CD14-positive monocyte (primary cell): ENCODE measurements at regions not wholly inside any gene's neighbourhood (a gene's known extent, or its start where the extent isn't known, plus 50 kb on each side); places are given as distances from the start of the nearest gene placed in this dataset.
"Not testable (repeated sequence)": the region's sequence is repeated elsewhere in the genome, so short reads cannot be mapped to it uniquely, and the experiment has no call there.

Source experiments
- DNase-seq, 3 donors: peaks; one replicate each; pipeline ENCODE4 v3.0.0-alpha.2; 2011 to 2022
- H2AFZ ChIP-seq: 2 replicates; pipeline ENCODE4 v1.6.0; 2012; ENCODE audit warnings: mild to moderate bottlenecking, low read depth, low read length, inconsistent platforms; ENCODE audit not compliant: insufficient read depth, poor library complexity, severe bottlenecking
- H3K27ac ChIP-seq, 2 donors: 1 replicate in 1 of 2; 2 replicates in 1 of 2; pipeline ENCODE4 v1.5.1; 2012 to 2013; ENCODE audit warnings: low read length in 2 of 2, control low read depth in 1 of 2, inconsistent platforms in 1 of 2, low read depth in 1 of 2, mild to moderate bottlenecking in 1 of 2
- H3K27me3 ChIP-seq, 2 donors: one replicate each; pipeline versions ENCODE4 v1.6.0 to v1.6.1; 2011 to 2013; ENCODE audit warnings: low read length in 2 of 2; ENCODE audit not compliant: control insufficient read depth in 2 of 2, insufficient read depth in 2 of 2
- H3K36me3 ChIP-seq, 2 donors: replicated peaks in 1 of 2; 1 replicate in 1 of 2; 2 replicates in 1 of 2; pipeline versions ENCODE4 v1.5.1 to v1.6.1; 2012 to 2013; ENCODE audit warnings: low read length in 2 of 2, control low read depth in 1 of 2, inconsistent platforms in 1 of 2, mild to moderate bottlenecking in 1 of 2; ENCODE audit not compliant: insufficient read depth in 2 of 2, control insufficient read depth in 1 of 2
- H3K4me1 ChIP-seq, 2 donors: 1 replicate in 1 of 2; 2 replicates in 1 of 2; pipeline versions ENCODE4 v1.5.1 to v1.6.1; 2012 to 2013; ENCODE audit warnings: low read length in 2 of 2, control low read depth in 1 of 2, inconsistent platforms in 1 of 2, mild to moderate bottlenecking in 1 of 2, moderate library complexity in 1 of 2; ENCODE audit not compliant: insufficient read depth in 2 of 2, control insufficient read depth in 1 of 2
- H3K4me2 ChIP-seq: replicated peaks from 2 replicates; pipeline ENCODE3; 2012; ENCODE audit warnings: low read length, moderate library complexity, mild to moderate bottlenecking; ENCODE audit not compliant: poor library complexity, severe bottlenecking; ENCODE audit errors: extremely low read depth
- H3K4me3 ChIP-seq, 3 experiments: fragments of 200-600 bp in 1 of 3; sonication (generic) in 1 of 3; replicated peaks in 1 of 3; 1 replicate in 2 of 3; 2 replicates in 1 of 3; pipeline ENCODE4 v1.5.1; 2011 to 2013; ENCODE audit warnings: low read length in 3 of 3, mild to moderate bottlenecking in 3 of 3, control low read depth in 2 of 3, low read depth in 2 of 3, inconsistent platforms in 1 of 3, moderate library complexity in 1 of 3
- H3K79me2 ChIP-seq: 2 replicates; pipeline ENCODE4 v1.6.0; 2012; ENCODE audit warnings: mild to moderate bottlenecking, control low read depth, inconsistent platforms, low read length, moderate library complexity; ENCODE audit not compliant: insufficient read depth
- H3K9ac ChIP-seq: 2 replicates; pipeline ENCODE4 v1.6.0; 2017; ENCODE audit warnings: low read length, mild to moderate bottlenecking; ENCODE audit not compliant: insufficient read depth, poor library complexity, severe bottlenecking
- H3K9me3 ChIP-seq, 2 donors: replicated peaks in 1 of 2; 1 replicate in 1 of 2; 2 replicates in 1 of 2; pipeline versions ENCODE4 v1.5.1 to v1.6.1; 2012 to 2013; ENCODE audit warnings: low read length in 2 of 2, control low read depth in 1 of 2; ENCODE audit not compliant: control insufficient read depth in 1 of 2, insufficient read depth in 1 of 2
- H4K20me1 ChIP-seq: 2 replicates; pipeline ENCODE4 v1.6.0; 2012; ENCODE audit warnings: mild to moderate bottlenecking, low read length, control low read depth, moderate library complexity; ENCODE audit not compliant: insufficient read depth
- H3K27ac Mint-ChIP-seq, 7 donors: one replicate each; pipeline ENCODE4 v1.8.0; 2020; ENCODE audit warnings: mild to moderate bottlenecking in 7 of 7, mixed read lengths in 7 of 7, moderate library complexity in 6 of 7, inconsistent platforms in 2 of 7
- H3K27me3 Mint-ChIP-seq, 3 donors: one replicate each; pipeline ENCODE4 v1.8.0; 2021 to 2022; ENCODE audit warnings: low read depth in 3 of 3, mild to moderate bottlenecking in 3 of 3, mixed read lengths in 3 of 3, moderate library complexity in 3 of 3, inconsistent platforms in 1 of 3
- H3K36me3 Mint-ChIP-seq, 2 donors: one replicate each; pipeline ENCODE4 v1.8.0; 2020; ENCODE audit warnings: mixed read lengths in 2 of 2, inconsistent platforms in 1 of 2, mild to moderate bottlenecking in 1 of 2
- H3K4me1 Mint-ChIP-seq: one replicate; pipeline ENCODE4 v1.8.0; 2020; ENCODE audit warnings: mild to moderate bottlenecking, mixed read lengths
- H3K4me3 Mint-ChIP-seq, 2 donors: one replicate each; pipeline ENCODE4 v1.8.0; 2020; ENCODE audit warnings: mild to moderate bottlenecking in 2 of 2, mixed read lengths in 2 of 2, moderate library complexity in 1 of 2
- H3K9me3 Mint-ChIP-seq, 7 donors: one replicate each; pipeline ENCODE4 v1.8.0; 2020 to 2022; ENCODE audit warnings: mixed read lengths in 7 of 7, mild to moderate bottlenecking in 6 of 7, moderate library complexity in 6 of 7, inconsistent platforms in 2 of 7
- CTCF ChIP-seq: fragments of 200-600 bp; IDR thresholded peaks from one replicate; pipeline ENCODE4 v1.8.0; 2022; ENCODE audit warnings: antibody characterized with exemption, mild to moderate bottlenecking
- WGBS: methylation state at CpG from one replicate; pipeline ENCODE4 v1.1.5; 2013; ENCODE audit warnings: missing lambda C conversion rate; ENCODE audit not compliant: insufficient coverage; 5-methylcytosine and 5-hydroxymethylcytosine counted together
- intact Hi-C, 2 donors: fragments of 100-400 bp; cut with micrococcal nuclease; formaldehyde crosslinking; loops; one replicate each; pipeline versions ENCODE4 v1.15.0 to v1.15.1; 2023

DNA sequence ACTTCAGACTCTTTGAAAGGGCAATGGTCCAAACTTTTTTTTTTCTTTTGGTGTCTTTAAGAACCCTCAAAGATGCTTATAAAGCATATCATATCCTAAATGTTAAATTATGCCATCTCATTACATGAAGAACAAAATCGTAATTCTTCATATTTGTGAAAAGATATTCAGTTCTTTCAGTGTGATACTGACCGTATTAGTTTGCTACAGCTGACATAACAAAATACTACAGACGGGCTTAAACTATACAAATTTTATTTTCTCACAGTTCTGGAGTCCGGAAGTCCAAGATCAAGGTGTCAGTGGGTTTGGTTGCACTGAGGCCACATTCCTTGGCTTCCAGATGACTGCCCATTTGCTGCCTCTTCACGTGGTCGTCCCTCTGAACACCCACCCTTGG is 1377.2 kb upstream of the ZEB2 start:
- Mint-ChIP-seq H3K27ac (no peak overlapping the region), H3K4me1 (no peaks in the 10 kb centered on the region), H3K36me3 (no peaks in the 10 kb centered on the region), H3K27me3 (peaks cover 0 to 4% (median 1%) of the 10 kb centered on the region in 3 donors), H3K4me3 (no peak overlapping the region), H3K9me3 (peaks cover 3 to 20% (median 10%) of the 10 kb centered on the region in 7 donors)
- Histone ChIP-seq H3K9ac (no peak overlapping the region), H4K20me1 (no peaks in the 10 kb centered on the region), H3K79me2 (no peaks in the 10 kb centered on the region), H3K4me1 (no peaks in the 10 kb centered on the region), H3K4me2 (no peak overlapping the region), H3K4me3 (no peak overlapping the region), H2AFZ (no peak overlapping the region), H3K27ac (no peak overlapping the region), H3K36me3 (no peaks in the 10 kb centered on the region), H3K9me3 (peaks cover 0 to 4% of the 10 kb centered on the region in 2 donors), H3K27me3 (no peaks in the 10 kb centered on the region)
- 92% methylated on average over 3 of the region's 6 CpGs for WGBS
- no peak for DNase-seq
- TF ChIP-seq CTCF, result no peak
- intact Hi-C loops, result no loop called here

DNA sequence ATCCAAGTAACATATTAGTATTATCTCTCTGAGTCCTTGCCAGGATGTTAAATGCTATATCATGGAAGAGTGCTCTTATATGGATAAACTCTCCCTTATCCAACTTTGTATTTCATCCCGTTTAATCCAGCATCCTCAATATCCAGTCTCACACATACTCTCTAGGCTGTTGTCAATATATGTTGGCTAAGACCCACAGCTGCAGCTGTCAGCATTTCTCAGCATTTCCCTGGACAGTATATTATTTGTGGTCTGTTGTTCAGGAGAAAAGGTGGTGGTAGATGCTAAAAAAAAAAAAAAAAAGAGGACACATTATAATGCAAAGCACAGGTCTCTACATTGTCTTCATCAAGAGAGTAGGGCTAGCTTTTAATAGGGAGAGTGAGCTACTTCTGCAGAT is 1368.0 kb upstream of the ZEB2 start:
- TF ChIP-seq CTCF, result no peak
- DNase-seq, result no peak

DNA sequence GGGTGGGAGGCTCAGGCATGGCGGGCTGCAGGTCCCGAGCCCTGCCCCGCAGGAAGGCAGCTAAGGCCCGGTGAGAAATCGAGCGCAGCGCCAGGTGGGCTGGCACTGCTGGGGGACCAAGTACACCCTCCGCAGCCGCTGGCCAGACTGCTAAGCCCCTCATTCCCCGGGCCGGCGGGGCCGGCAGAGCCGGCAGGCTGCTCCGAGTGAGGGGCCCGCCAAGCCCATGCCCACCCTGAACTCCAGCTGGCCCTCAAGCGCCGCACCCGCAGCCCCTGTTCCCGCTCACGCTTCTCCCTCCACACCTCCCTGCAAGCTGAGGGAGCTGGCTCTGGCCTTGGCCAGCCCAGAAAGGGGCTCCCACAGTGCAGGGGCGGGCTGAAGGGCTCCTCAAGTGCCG is 1361.1 kb upstream of the ZEB2 start:
- H3K27ac Mint-ChIP-seq, H4K20me1 ChIP-seq, H3K9ac ChIP-seq, H3K36me3 Mint-ChIP-seq, H3K4me2 ChIP-seq, H2AFZ ChIP-seq, H3K4me1 ChIP-seq, H3K27ac ChIP-seq, H3K4me1 Mint-ChIP-seq, H3K4me3 ChIP-seq, H3K27me3 ChIP-seq, H3K27me3 Mint-ChIP-seq, intact Hi-C loops, H3K79me2 ChIP-seq, H3K36me3 ChIP-seq, H3K9me3 ChIP-seq, DNase-seq, H3K4me3 Mint-ChIP-seq: not testable (repeated sequence)
- 93% methylated on average over 21 of the region's 23 CpGs for WGBS
- peaks cover 0 to 13% (median 7%) of the 10 kb centered on the region in 7 donors for H3K9me3 Mint-ChIP-seq

More for the DNA sequence above, 1368.0 kb upstream of the ZEB2 start:
- no CpG with 5 or more reads among the region's 1 CpG for WGBS
- Mint-ChIP-seq H3K9me3 (peaks cover 3 to 6% (median 4%) of the 10 kb centered on the region in 7 donors), H3K36me3 (no peaks in the 10 kb centered on the region), H3K27me3 (peaks cover 0 to 1% (median 0%) of the 10 kb centered on the region in 3 donors), H3K27ac (no peak overlapping the region), H3K4me3 (no peak overlapping the region), H3K4me1 (no peaks in the 10 kb centered on the region)
- H3K4me3 ChIP-seq, result no peak overlapping the region
- no peaks in the 10 kb centered on the region for H3K9me3 ChIP-seq
- intact Hi-C loops, result no loop called here
- no peaks in the 10 kb centered on the region for H4K20me1 ChIP-seq
- H2AFZ ChIP-seq, result no peak overlapping the region
- H3K79me2 ChIP-seq, result no peaks in the 10 kb centered on the region
- no peak overlapping the region for H3K27ac ChIP-seq
- H3K4me1 ChIP-seq, result no peaks in the 10 kb centered on the region
- H3K36me3 ChIP-seq, result no peaks in the 10 kb centered on the region
- no peak overlapping the region for H3K4me2 ChIP-seq
- H3K27me3 ChIP-seq, result no peaks in the 10 kb centered on the region
- no peak overlapping the region for H3K9ac ChIP-seq
